Calu3 (cell line): ENCODE measurements at regions not wholly inside any gene's neighbourhood (a gene's known extent, or its start where the extent isn't known, plus 50 kb on each side); places are given as distances from the start of the nearest gene placed in this dataset.

Experiments used
- BruUV-seq: library from RNA; stranded (reverse); fragments of 400-500 nt; replicated peaks from 2 replicates; lab custom pipeline; 2021; lab: Mats Ljungman, UMichigan
- CTCF ChIA-PET: fragments of 300-600 bp; sonication (Branson Sonifier 250); formaldehyde crosslinking; loops from one replicate; lab custom pipeline; 2022; ENCODE audit warnings: antibody characterized with exemption; lab: Charles Lee
- DNase-seq: peaks from one replicate; pipeline ENCODE4 v3.0.0; 2022
- H3K27ac Mint-ChIP-seq: one replicate; pipeline ENCODE4 v1.8.0; 2022; ENCODE audit warnings: mixed read lengths; ENCODE audit not compliant: unreplicated experiment
- H3K27me3 Mint-ChIP-seq: one replicate; pipeline ENCODE4 v1.8.0; 2022; ENCODE audit warnings: mixed read lengths; ENCODE audit not compliant: unreplicated experiment
- H3K36me3 Mint-ChIP-seq: one replicate; pipeline ENCODE4 v1.8.0; 2022; ENCODE audit warnings: mild to moderate bottlenecking, moderate library complexity, mixed read lengths; ENCODE audit not compliant: insufficient read depth, unreplicated experiment
- H3K4me1 Mint-ChIP-seq: one replicate; pipeline ENCODE4 v1.8.0; 2022; ENCODE audit warnings: mild to moderate bottlenecking, low read depth, mixed read lengths; ENCODE audit not compliant: unreplicated experiment
- H3K4me3 Mint-ChIP-seq: one replicate; pipeline ENCODE4 v1.8.0; 2022; ENCODE audit warnings: mild to moderate bottlenecking, low read depth, moderate library complexity, mixed read lengths; ENCODE audit not compliant: unreplicated experiment
- H3K9me3 Mint-ChIP-seq: one replicate; pipeline ENCODE4 v1.8.0; 2022; ENCODE audit warnings: low read depth, mixed read lengths; ENCODE audit not compliant: unreplicated experiment
- intact Hi-C: fragments of 100-400 bp; cut with micrococcal nuclease; formaldehyde crosslinking; loops from one replicate; pipeline ENCODE4 v1.10.0; 2022; ENCODE audit not compliant: unreplicated experiment
- TF ChIP-seq, protein P1 (sequence below): fragments of 200-600 bp; IDR thresholded peaks from one replicate; pipeline ENCODE4 v1.8.0; 2022; ENCODE audit warnings: antibody characterized with exemption; ENCODE audit not compliant: unreplicated experiment

- Mint-ChIP-seq H3K36me3 (no peaks in the 10 kb centered on the region), H3K4me1 (no peaks in the 10 kb centered on the region), H3K27ac (no peak overlapping the region), H3K27me3 (no peaks in the 10 kb centered on the region), H3K9me3 (peaks cover 2% of the 10 kb centered on the region), H3K4me3 (no peak overlapping the region)
- intact Hi-C loops: no loop called here
- CTCF ChIA-PET: no interaction called here
- DNase-seq: no peak
- no TSS peak for BruUV-seq
- TF ChIP-seq, protein P1, sequence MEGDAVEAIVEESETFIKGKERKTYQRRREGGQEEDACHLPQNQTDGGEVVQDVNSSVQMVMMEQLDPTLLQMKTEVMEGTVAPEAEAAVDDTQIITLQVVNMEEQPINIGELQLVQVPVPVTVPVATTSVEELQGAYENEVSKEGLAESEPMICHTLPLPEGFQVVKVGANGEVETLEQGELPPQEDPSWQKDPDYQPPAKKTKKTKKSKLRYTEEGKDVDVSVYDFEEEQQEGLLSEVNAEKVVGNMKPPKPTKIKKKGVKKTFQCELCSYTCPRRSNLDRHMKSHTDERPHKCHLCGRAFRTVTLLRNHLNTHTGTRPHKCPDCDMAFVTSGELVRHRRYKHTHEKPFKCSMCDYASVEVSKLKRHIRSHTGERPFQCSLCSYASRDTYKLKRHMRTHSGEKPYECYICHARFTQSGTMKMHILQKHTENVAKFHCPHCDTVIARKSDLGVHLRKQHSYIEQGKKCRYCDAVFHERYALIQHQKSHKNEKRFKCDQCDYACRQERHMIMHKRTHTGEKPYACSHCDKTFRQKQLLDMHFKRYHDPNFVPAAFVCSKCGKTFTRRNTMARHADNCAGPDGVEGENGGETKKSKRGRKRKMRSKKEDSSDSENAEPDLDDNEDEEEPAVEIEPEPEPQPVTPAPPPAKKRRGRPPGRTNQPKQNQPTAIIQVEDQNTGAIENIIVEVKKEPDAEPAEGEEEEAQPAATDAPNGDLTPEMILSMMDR: no peak
Observed at GRCh38 chr20:60501048-60501447, 542.8 kb downstream of the CDH26 start.

DNA sequence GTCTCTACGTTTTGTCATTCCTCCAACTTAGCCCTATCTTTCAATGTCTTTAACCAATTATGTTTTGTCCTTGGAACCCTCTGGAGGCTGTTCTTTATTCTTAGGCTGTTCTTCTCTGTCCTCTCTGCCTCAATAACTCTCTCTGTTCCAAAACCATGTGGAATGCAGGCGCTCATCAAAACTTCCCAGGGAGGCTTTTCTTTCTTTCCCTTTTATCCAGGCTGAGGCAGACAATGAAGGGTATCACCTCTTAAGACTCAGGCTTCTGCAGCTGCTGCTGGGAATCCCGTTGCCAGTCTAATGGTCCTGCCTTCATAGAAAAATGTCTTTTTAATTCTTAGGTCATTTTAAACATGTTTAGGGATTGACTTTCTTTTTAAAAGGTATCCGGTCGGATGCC, 544.7 kb downstream of the CDH26 start:
- Mint-ChIP-seq H3K27ac (no peak overlapping the region), H3K4me3 (no peak overlapping the region), H3K36me3 (no peaks in the 10 kb centered on the region), H3K9me3 (peaks cover 9% of the 10 kb centered on the region), H3K27me3 (peaks cover 13% of the 10 kb centered on the region), H3K4me1 (no peaks in the 10 kb centered on the region)
- TF ChIP-seq, protein P1: no peak
- CTCF ChIA-PET: no interaction called here
- no peak for DNase-seq
- intact Hi-C loops: no loop called here
- BruUV-seq: no TSS peak

GRCh38 chr20:60505423-60505822, 547.2 kb downstream of the CDH26 start:
- DNase-seq: no peak
- Mint-ChIP-seq H3K4me1 (no peaks in the 10 kb centered on the region), H3K27ac (no peak overlapping the region), H3K4me3 (no peak overlapping the region), H3K36me3 (no peaks in the 10 kb centered on the region), H3K9me3 (peaks cover 9% of the 10 kb centered on the region), H3K27me3 (peaks cover 13% of the 10 kb centered on the region)
- CTCF ChIA-PET: no interaction called here
- TF ChIP-seq, protein P1: no peak
- intact Hi-C loops: no loop called here
- BruUV-seq: no TSS peak

GRCh38 chr20:60506061-60506460, 547.8 kb downstream of the CDH26 start:
- intact Hi-C loops: no loop called here
- H3K27ac Mint-ChIP-seq: no peak overlapping the region
- H3K9me3 Mint-ChIP-seq: peaks cover 9% of the 10 kb centered on the region
- CTCF ChIA-PET: no interaction called here
- TF ChIP-seq, protein P1: no peak
- H3K4me1 Mint-ChIP-seq: no peaks in the 10 kb centered on the region
- H3K27me3 Mint-ChIP-seq: peaks cover 13% of the 10 kb centered on the region
- BruUV-seq: no TSS peak
- no peak for DNase-seq
- H3K4me3 Mint-ChIP-seq: no peak overlapping the region
- H3K36me3 Mint-ChIP-seq: no peaks in the 10 kb centered on the region
